A172 (cell line): ENCODE measurements at regions not wholly inside any gene's neighbourhood (a gene's known extent, or its start where the extent isn't known, plus 50 kb on each side); places are given as distances from the start of the nearest gene placed in this dataset.
A peak's percentile ranks its signal among the peaks of the same experiment; 100 is the strongest.

Source experiments
- DNase-seq: peaks from one replicate; pipeline ENCODE4 v3.0.0-alpha.2; 2015; ENCODE audit warnings: low spot score

GRCh38 chr14:96143906-96144305 lies 60.7 kb upstream of the BDKRB2 start:
- no peak for DNase-seq

- DNase-seq, result peak; percentile 8
These were observed 59.3 kb upstream of the BDKRB2 start for GRCh38 chr14:96145116-96145864.

- peak; percentile 38 for DNase-seq
These were observed 58.4 kb upstream of the BDKRB2 start for GRCh38 chr14:96146131-96146771.

- no peak for DNase-seq
These were observed 56.0 kb upstream of the BDKRB2 start for GRCh38 chr14:96148631-96149030.

- DNase-seq, result no peak
These were observed 55.5 kb upstream of the BDKRB2 start for GRCh38 chr14:96149131-96149530.

GRCh38 chr14:96150214-96150613 lies 54.4 kb upstream of the BDKRB2 start:
- no peak for DNase-seq

- no peak for DNase-seq
These were observed 53.4 kb upstream of the BDKRB2 start for GRCh38 chr14:96151242-96151641.

- no peak for DNase-seq
These were observed 51.6 kb upstream of the BDKRB2 start for GRCh38 chr14:96153003-96153402.
